ENCODE measurements at regions not wholly inside any gene's neighbourhood (a gene's known extent, or its start where the extent isn't known, plus 50 kb on each side); places are given as distances from the start of the nearest gene placed in this dataset.

DNA sequence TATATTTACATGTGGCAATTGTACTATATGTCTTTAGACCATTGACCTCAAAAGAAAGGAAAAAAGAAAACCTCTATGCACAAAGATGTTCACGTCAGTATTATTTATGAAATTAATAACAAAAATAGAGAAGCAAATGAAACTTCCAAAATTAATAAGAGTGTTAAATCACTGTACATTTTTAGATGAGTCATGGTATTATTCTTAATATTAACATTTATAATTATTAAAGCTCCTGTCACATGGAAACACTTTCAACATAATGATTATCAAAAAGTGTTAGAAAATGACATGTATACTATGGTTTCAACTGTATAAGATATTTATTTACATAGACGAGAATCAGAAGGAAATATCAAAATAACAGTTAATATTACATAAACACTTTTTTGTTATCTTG is 324.9 kb upstream of the RUNX1 start:
- Histone ChIP-seq H3K4me1 (ENCODE audit: insufficient read depth) (peaks cover 38% of the 10 kb centered on the region), H3K9me3 (ENCODE audit: low read depth) (no peaks in the 10 kb centered on the region), H2AFZ (no peak overlapping the region), H4K20me1 (ENCODE audit: insufficient read depth) (no peaks in the 10 kb centered on the region), H3K4me2 (ENCODE audit: unreplicated experiment) (no peak overlapping the region), H3K27ac (no peak overlapping the region), H3F3A (ENCODE audit: insufficient read depth) (peaks cover 26% of the 10 kb centered on the region), H3K4me3 (no peak overlapping the region), H3K27me3 (replicated peaks; ENCODE audit: insufficient read depth) (no peaks in the 10 kb centered on the region), H3K9ac (no peak overlapping the region), H3K9me2 (ENCODE audit: insufficient read depth) (no peaks in the 10 kb centered on the region), H3K36me3 (ENCODE audit: low read depth) (no peaks in the 10 kb centered on the region), H3K79me2 (ENCODE audit: insufficient read depth) (no peaks in the 10 kb centered on the region)
- WGBS, 2 experiments (ENCODE audit: low coverage in 1 of 2, low lambda C conversion rate in 2 of 2, missing lambda C conversion rate in 2 of 2), result 97 to 98% methylated on average over 2 of the region's 2 CpGs
- no peak for TF ChIP-seq EZH2 (IDR thresholded peaks at IDR 0.05; ENCODE audit: insufficient read depth, poor library complexity, severe bottlenecking)
- TF ChIP-seq EZH2phosphoT487 (IDR thresholded peaks at IDR 0.05; ENCODE audit: insufficient read depth, low read depth), result no peak
- DNase-seq, result no peak
- in situ Hi-C loops (cut with MboI), result no loop called here

- Histone ChIP-seq H2AFZ (no peak overlapping the region), H3K9me2 (ENCODE audit: insufficient read depth) (0 out of 2 replicates have a peak, but pooled peaks cover 4% of the 10 kb centered on the region), H3K27me3 (replicated peaks; ENCODE audit: insufficient read depth) (no peaks in the 10 kb centered on the region), H3K9me3 (ENCODE audit: low read depth) (no peaks in the 10 kb centered on the region), H3F3A (ENCODE audit: insufficient read depth) (peaks cover 31% of the 10 kb centered on the region), H4K20me1 (ENCODE audit: insufficient read depth) (no peaks in the 10 kb centered on the region), H3K9ac (no peak overlapping the region), H3K27ac (no peak overlapping the region), H3K4me1 (ENCODE audit: insufficient read depth) (peaks cover 34% of the 10 kb centered on the region), H3K36me3 (ENCODE audit: low read depth) (no peaks in the 10 kb centered on the region), H3K79me2 (ENCODE audit: insufficient read depth) (no peaks in the 10 kb centered on the region), H3K4me3 (no peak overlapping the region), H3K4me2 (ENCODE audit: unreplicated experiment) (no peak overlapping the region)
- DNase-seq, result no peak
- in situ Hi-C loops (cut with MboI), result no loop called here
- 97 to 98% methylated on average over 5 of the region's 5 CpGs for WGBS, 2 experiments (ENCODE audit: low coverage in 1 of 2, low lambda C conversion rate in 2 of 2, missing lambda C conversion rate in 2 of 2)
- TF ChIP-seq EZH2 (IDR thresholded peaks at IDR 0.05; ENCODE audit: insufficient read depth, poor library complexity, severe bottlenecking), result no peak
- TF ChIP-seq EZH2phosphoT487 (IDR thresholded peaks at IDR 0.05; ENCODE audit: insufficient read depth, low read depth), result no peak
Measured at GRCh38 chr21:35372201-35372600, 323.1 kb upstream of the RUNX1 start.

- no peak overlapping the region for H3K4me2 ChIP-seq (ENCODE audit: unreplicated experiment)
- no peak overlapping the region for H3K4me3 ChIP-seq
- TF ChIP-seq EZH2phosphoT487 (IDR thresholded peaks at IDR 0.05; ENCODE audit: insufficient read depth, low read depth) (no peak), EZH2 (IDR thresholded peaks at IDR 0.05; ENCODE audit: insufficient read depth, poor library complexity, severe bottlenecking) (no peak)
- no peaks in the 10 kb centered on the region for H3K79me2 ChIP-seq (ENCODE audit: insufficient read depth)
- in situ Hi-C loops (cut with MboI), result no loop called here
- no peaks in the 10 kb centered on the region for H3K27me3 ChIP-seq (replicated peaks; ENCODE audit: insufficient read depth)
- DNase-seq, result no peak
- WGBS, 2 experiments (ENCODE audit: low coverage in 1 of 2, low lambda C conversion rate in 2 of 2, missing lambda C conversion rate in 2 of 2), result 81 to 84% methylated on average over 4 of the region's 4 CpGs
- H3K4me1 ChIP-seq (ENCODE audit: insufficient read depth), result peaks cover 32% of the 10 kb centered on the region
- no peak overlapping the region for H3K27ac ChIP-seq
- no peak overlapping the region for H3K9ac ChIP-seq
- H3K36me3 ChIP-seq (ENCODE audit: low read depth), result no peaks in the 10 kb centered on the region
- H3K9me3 ChIP-seq (ENCODE audit: low read depth), result no peaks in the 10 kb centered on the region
- no peaks in the 10 kb centered on the region for H4K20me1 ChIP-seq (ENCODE audit: insufficient read depth)
- peaks cover 28% of the 10 kb centered on the region for H3F3A ChIP-seq (ENCODE audit: insufficient read depth)
- H3K9me2 ChIP-seq (ENCODE audit: insufficient read depth), result 0 out of 2 replicates have a peak, but pooled peaks cover 4% of the 10 kb centered on the region
- H2AFZ ChIP-seq, result no peak overlapping the region
Measured at GRCh38 chr21:35370671-35371070, 321.6 kb upstream of the RUNX1 start.

- in situ Hi-C loops (cut with MboI), result no loop called here
- H3K4me2 ChIP-seq (ENCODE audit: unreplicated experiment), result no peak overlapping the region
- no peak overlapping the region for H3K9ac ChIP-seq
- no peaks in the 10 kb centered on the region for H3K79me2 ChIP-seq (ENCODE audit: insufficient read depth)
- WGBS, 2 experiments (ENCODE audit: low coverage in 1 of 2, low lambda C conversion rate in 2 of 2, missing lambda C conversion rate in 2 of 2), result 97 to 100% methylated on average over 3 of the region's 3 CpGs
- H3K36me3 ChIP-seq (ENCODE audit: low read depth), result no peaks in the 10 kb centered on the region
- 0 out of 2 replicates have a peak, but pooled peaks cover 4% of the 10 kb centered on the region for H3K9me2 ChIP-seq (ENCODE audit: insufficient read depth)
- no peaks in the 10 kb centered on the region for H4K20me1 ChIP-seq (ENCODE audit: insufficient read depth)
- DNase-seq, result no peak
- TF ChIP-seq EZH2 (IDR thresholded peaks at IDR 0.05; ENCODE audit: insufficient read depth, poor library complexity, severe bottlenecking) (no peak), EZH2phosphoT487 (IDR thresholded peaks at IDR 0.05; ENCODE audit: insufficient read depth, low read depth) (no peak)
- H3K9me3 ChIP-seq (ENCODE audit: low read depth), result no peaks in the 10 kb centered on the region
- H3K4me3 ChIP-seq, result no peak overlapping the region
- H3K27me3 ChIP-seq (replicated peaks; ENCODE audit: insufficient read depth), result no peaks in the 10 kb centered on the region
- H3F3A ChIP-seq (ENCODE audit: insufficient read depth), result peaks cover 22% of the 10 kb centered on the region
- H2AFZ ChIP-seq, result no peak overlapping the region
- no peak overlapping the region for H3K27ac ChIP-seq
- peaks cover 26% of the 10 kb centered on the region for H3K4me1 ChIP-seq (ENCODE audit: insufficient read depth)
Measured at GRCh38 chr21:35370071-35370470, 321.0 kb upstream of the RUNX1 start.

DNA sequence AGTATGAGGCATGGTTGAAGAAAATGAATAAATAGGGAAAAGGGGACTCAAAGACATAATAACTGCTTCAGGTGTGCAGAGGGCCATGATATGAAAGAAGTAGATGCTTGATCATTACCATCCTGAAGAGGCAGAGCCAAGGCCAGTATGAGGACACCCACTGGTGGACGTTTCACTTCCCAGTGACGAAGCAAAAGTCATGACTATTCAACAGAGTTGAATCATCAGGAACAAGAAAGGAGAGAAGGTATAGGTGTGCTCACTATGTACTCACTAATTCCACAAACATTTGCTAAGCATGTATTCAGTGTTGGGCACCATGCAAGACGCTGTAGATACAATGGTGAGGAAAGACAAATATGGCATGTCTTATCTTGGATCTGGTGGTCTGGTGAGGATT is 319.2 kb upstream of the RUNX1 start:
- in situ Hi-C loops (cut with MboI), result no loop called here
- Histone ChIP-seq H3F3A (ENCODE audit: insufficient read depth) (peaks cover 13% of the 10 kb centered on the region), H3K4me3 (no peak overlapping the region), H3K9me3 (ENCODE audit: low read depth) (no peaks in the 10 kb centered on the region), H4K20me1 (ENCODE audit: insufficient read depth) (no peaks in the 10 kb centered on the region), H3K79me2 (ENCODE audit: insufficient read depth) (no peaks in the 10 kb centered on the region), H3K36me3 (ENCODE audit: low read depth) (no peaks in the 10 kb centered on the region), H2AFZ (no peak overlapping the region), H3K9me2 (ENCODE audit: insufficient read depth) (0 out of 2 replicates have a peak, but pooled peaks cover 4% of the 10 kb centered on the region), H3K9ac (no peak overlapping the region), H3K27ac (no peak overlapping the region), H3K27me3 (replicated peaks; ENCODE audit: insufficient read depth) (no peaks in the 10 kb centered on the region), H3K4me2 (ENCODE audit: unreplicated experiment) (no peak overlapping the region), H3K4me1 (ENCODE audit: insufficient read depth) (peaks cover 19% of the 10 kb centered on the region)
- WGBS, 2 experiments (ENCODE audit: low coverage in 1 of 2, low lambda C conversion rate in 2 of 2, missing lambda C conversion rate in 2 of 2), result 94 to 96% methylated on average over 3 of the region's 3 CpGs
- no peak for DNase-seq
- no peak for TF ChIP-seq EZH2phosphoT487 (IDR thresholded peaks at IDR 0.05; ENCODE audit: insufficient read depth, low read depth)
- TF ChIP-seq EZH2 (IDR thresholded peaks at IDR 0.05; ENCODE audit: insufficient read depth, poor library complexity, severe bottlenecking), result no peak
